ENCODE measurements at regions not wholly inside any gene's neighbourhood (a gene's known extent, or its start where the extent isn't known, plus 50 kb on each side); places are given as distances from the start of the nearest gene placed in this dataset.
A peak's percentile ranks its signal among the peaks of the same experiment; 100 is the strongest.
"Not testable (repeated sequence)": the region's sequence is repeated elsewhere in the genome, so short reads cannot be mapped to it uniquely, and the experiment has no call there.

GRCh38 chr14:22297376-22297775, 291.6 kb downstream of the DAD1 start:
- no peak for DNase-seq (ENCODE audit: low read depth in 2 of 2)

GRCh38 chr14:22296722-22297121, 292.3 kb downstream of the DAD1 start:
- DNase-seq (ENCODE audit: low read depth in 2 of 2): peak; percentile 42 to 44

- DNase-seq (ENCODE audit: low read depth in 2 of 2): no peak
Observed at GRCh38 chr14:22296088-22296487, 292.9 kb downstream of the DAD1 start.

GRCh38 chr14:22291406-22291805, 297.6 kb downstream of the DAD1 start:
- DNase-seq (ENCODE audit: low read depth in 2 of 2): no peak

GRCh38 chr14:22289570-22289969, 299.5 kb downstream of the DAD1 start:
- no peak for DNase-seq (ENCODE audit: low read depth in 2 of 2)

GRCh38 chr14:22285991-22286390, 303.0 kb downstream of the DAD1 start:
- DNase-seq (ENCODE audit: low read depth in 2 of 2): no peak

- DNase-seq (ENCODE audit: low read depth in 2 of 2): no peak
Observed at GRCh38 chr14:22282949-22283348, 306.1 kb downstream of the DAD1 start.

GRCh38 chr14:22282417-22282816, 306.6 kb downstream of the DAD1 start:
- DNase-seq (ENCODE audit: low read depth in 2 of 2): no peak

- not testable (repeated sequence) for DNase-seq (ENCODE audit: low read depth in 2 of 2)
Observed at GRCh38 chr14:22281447-22281874, 307.6 kb downstream of the DAD1 start.

- no peak for DNase-seq (ENCODE audit: low read depth in 2 of 2)
Observed at GRCh38 chr14:22280497-22281316, 308.3 kb downstream of the DAD1 start.

- DNase-seq (ENCODE audit: low read depth in 2 of 2): no peak
Observed at GRCh38 chr14:22276913-22277816, 311.9 kb downstream of the DAD1 start.

GRCh38 chr14:22271838-22272799, 316.9 kb downstream of the DAD1 start:
- no peak for DNase-seq (ENCODE audit: low read depth in 2 of 2)

GRCh38 chr14:22268875-22269274, 320.1 kb downstream of the DAD1 start:
- DNase-seq (ENCODE audit: low read depth in 2 of 2): no peak

- no peak for DNase-seq (ENCODE audit: low read depth in 2 of 2)
Observed at GRCh38 chr14:22266683-22267082, 322.3 kb downstream of the DAD1 start.

GRCh38 chr14:22266142-22266442, 322.9 kb downstream of the DAD1 start:
- DNase-seq (ENCODE audit: low read depth in 2 of 2): no peak

- no peak for DNase-seq (ENCODE audit: low read depth in 2 of 2)
Observed at GRCh38 chr14:22265319-22266141, 323.5 kb downstream of the DAD1 start.

- no peak for DNase-seq (ENCODE audit: low read depth in 2 of 2)
Observed at GRCh38 chr14:22264759-22265158, 324.3 kb downstream of the DAD1 start.

GRCh38 chr14:22263961-22264360, 325.1 kb downstream of the DAD1 start:
- no peak for DNase-seq (ENCODE audit: low read depth in 2 of 2)

GRCh38 chr14:22262881-22263280, 326.1 kb downstream of the DAD1 start:
- no peak for DNase-seq (ENCODE audit: low read depth in 2 of 2)

GRCh38 chr14:22255017-22255950, 333.7 kb downstream of the DAD1 start:
- DNase-seq (ENCODE audit: low read depth in 2 of 2): no peak
